CD4-positive, alpha-beta T cell treated with Interleukin-4 for 1 hour (primary cell): ENCODE measurements at regions not wholly inside any gene's neighbourhood (a gene's known extent, or its start where the extent isn't known, plus 50 kb on each side); places are given as distances from the start of the nearest gene placed in this dataset.

Source experiments
- DNase-seq, 2 donors: peaks; one replicate each; pipeline ENCODE4 v3.0.0-alpha.2; 2020 to 2022

DNA sequence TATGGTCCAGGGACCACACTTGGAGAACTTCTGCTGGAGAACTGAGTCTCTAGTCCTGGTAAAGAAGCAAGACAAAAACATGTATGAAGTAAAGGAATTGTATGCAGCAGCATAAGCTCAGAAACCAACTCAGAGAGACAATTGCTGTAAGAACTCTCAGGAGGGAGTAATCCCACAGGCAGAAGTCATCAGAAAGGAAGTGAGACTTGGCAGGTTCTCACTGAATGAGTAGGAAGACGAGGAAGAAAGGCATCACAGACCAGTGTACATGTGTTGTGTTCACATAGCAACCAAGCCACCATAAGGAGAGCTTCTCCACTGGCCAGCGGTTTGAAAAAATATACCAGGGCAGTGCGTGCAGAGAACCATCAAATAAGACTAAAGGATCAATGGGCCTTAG, 57.9 kb upstream of the FST start:
- no peak for DNase-seq

- no peak for DNase-seq
Observed at GRCh38 chr5:53423724-53424123, 56.7 kb upstream of the FST start.

- DNase-seq: no peak
Observed at GRCh38 chr5:53424686-53425615, 55.5 kb upstream of the FST start.

DNA sequence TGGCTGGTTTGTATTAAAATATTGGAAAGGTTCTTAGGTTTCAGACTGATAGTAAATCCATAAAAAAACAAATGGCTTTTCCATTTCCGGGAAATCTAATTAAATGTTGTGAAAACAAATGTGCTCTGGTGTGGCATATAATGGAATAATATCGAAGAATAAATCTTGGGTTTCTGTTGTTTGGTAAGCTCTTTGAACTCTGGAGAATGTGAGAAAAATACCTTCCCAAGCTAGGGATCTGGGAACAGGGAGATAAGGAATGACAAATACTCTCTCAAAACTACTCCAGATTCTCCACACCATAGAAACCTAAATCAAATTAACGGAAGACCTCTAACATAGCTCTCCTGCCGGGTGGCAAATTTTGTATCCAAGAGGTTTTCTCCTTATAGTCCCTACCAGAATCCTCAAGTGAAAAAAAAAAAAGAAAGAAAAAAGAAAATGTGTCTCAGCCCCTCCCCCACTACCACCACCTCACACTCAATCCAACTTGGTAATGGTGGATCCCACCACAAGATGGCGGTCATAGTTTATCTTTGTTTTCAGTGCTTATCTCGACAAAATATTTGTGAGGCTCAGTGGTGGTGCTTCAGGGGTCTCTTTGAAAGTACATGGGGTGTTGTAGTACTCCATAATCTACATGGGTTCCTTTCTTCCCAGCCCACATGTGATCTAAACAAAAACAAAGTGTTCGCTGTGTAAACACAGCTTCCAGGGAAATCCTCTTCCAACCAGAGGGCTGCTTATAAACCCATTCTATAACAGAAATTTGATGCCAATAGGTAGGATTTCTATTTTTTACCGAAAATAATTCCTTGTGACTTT, 54.5 kb upstream of the FST start:
- no peak for DNase-seq

DNA sequence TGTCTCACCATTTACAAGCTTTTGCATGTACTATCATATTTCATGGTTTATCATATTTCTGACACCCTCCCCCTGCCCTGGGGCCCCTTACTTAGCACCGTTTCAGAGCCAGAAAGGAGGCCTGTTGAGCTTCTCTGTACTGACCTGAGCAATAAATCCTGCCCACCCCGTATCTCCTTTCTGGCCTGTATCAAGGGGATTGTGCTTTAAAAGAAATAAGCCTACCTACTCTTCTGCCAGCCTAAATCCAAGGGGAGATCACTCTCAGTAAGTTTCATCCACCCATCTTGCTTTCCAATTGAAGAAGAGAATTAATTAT, 54.0 kb upstream of the FST start:
- no peak for DNase-seq

DNA sequence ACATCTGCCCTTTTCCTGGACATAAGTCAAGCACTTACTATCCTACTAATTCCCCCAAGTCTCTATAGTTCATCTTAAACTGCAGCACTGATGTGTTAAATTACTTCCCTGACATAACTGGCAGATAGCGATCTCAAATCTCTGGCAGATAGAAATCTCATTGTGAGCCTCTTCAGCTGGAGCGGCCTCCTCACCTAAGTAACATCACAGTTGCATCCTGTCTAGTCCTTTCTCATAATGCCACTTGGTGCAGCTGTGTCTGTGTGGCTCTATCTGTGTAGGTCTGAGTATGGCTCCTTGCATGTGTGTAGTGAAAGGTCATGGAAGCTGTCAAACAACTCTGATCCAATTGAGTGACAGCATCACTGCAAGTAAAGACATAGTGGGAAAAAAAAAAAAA, 53.6 kb upstream of the FST start:
- no peak for DNase-seq

GRCh38 chr5:53427965-53428364, 52.5 kb upstream of the FST start:
- no peak for DNase-seq

DNA sequence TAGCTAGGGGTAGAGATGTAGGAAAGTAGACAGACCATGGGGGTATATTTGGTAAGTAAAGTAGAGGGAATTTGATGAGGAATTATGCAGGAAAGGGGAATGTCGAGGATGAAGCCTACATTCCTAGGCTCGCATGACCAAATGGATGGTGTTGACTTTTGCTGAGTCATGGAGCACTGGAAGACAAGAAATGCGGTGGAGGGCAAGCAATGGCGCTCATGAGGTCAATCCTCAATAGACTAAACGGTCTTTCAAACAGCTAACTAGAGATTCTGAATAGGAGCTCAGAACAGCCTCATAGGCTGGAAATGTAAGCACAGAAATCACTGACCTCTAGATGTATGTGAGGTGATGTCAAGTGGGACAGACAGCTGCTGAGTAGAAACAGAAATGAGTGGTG, 50.7 kb upstream of the FST start:
- no peak for DNase-seq

DNA sequence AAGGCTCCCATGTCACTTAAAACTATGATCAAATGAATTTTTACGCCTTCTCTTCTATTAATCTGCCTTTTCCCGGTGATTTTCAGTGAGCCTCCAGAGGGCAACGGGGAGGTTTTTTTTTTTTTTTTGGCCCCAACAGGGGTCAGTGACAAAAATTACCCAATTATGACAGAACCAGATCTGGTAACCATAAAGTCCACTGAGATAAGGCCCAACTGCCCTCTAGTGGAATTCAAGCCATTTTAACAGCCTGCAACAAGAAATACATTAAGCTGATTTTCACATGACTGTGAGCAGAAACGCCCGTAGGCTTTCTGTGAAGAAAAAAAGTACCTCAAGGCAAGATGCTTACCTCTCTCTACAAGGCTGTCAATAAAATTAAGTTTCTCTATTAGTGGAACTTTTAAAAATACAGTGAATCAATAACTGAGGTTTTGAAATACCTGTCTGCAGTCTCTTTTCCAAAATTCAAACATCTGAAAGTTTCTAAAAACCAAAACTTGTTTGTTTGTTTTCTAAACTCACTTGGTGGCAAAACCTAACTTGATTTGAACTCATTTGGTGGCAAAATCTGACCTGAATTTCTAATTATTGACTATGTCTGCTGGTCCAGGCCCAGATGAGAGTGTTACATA, 49.7 kb upstream of the FST start:
- DNase-seq: no peak
